NCI-H345 treated with DMSO at 0.1 percent for 48 hours (cell line): ENCODE measurements at regions not wholly inside any gene's neighbourhood (a gene's known extent, or its start where the extent isn't known, plus 50 kb on each side); places are given as distances from the start of the nearest gene placed in this dataset.
"Not testable (repeated sequence)": the region's sequence is repeated elsewhere in the genome, so short reads cannot be mapped to it uniquely, and the experiment has no call there.

Experiments used
- DNase-seq: peaks from one replicate; lab custom pipeline; 2025; ENCODE audit not compliant: unreplicated experiment; lab: John Stamatoyannopoulos, UW

DNA sequence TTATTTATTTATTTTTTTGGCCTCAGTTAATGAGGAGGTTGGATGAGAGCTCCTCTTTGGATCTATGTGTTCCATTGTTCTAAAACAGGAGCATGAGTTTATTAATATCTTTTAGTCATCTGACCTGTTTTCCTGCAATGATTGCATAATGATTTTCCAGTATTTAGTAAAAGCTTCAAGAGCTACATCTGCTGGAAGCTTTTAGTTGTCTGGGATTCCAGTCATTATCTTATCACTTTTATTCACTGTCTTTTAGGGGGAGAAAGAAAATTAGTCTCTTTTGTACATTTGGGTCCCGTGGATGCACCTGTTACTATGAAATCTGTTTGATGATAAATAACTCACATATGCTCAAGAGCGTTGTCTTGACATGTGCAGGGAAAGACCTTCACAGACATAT, 1270.0 kb downstream of the ROBO1 start:
- DNase-seq, result peak; percentile 77

DNA sequence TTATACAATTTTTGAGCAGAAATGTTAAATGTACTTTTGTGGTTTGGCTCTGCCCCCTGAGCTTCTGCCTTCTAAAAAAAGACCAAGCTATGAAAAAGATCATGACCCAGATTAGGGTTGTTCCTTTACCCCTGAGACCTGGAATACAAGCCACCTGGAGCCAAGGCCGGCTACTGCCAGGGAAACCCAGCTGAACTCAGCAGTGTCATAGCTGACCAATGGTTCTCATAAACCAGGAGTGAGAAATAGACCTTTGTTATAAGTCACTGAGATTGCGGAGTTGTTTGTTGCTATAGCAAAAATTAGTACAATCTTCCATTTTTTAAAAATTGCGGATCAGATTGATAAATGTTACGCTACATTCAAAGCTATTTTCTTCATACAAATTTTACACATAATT, 1261.7 kb downstream of the ROBO1 start:
- no peak for DNase-seq

DNA sequence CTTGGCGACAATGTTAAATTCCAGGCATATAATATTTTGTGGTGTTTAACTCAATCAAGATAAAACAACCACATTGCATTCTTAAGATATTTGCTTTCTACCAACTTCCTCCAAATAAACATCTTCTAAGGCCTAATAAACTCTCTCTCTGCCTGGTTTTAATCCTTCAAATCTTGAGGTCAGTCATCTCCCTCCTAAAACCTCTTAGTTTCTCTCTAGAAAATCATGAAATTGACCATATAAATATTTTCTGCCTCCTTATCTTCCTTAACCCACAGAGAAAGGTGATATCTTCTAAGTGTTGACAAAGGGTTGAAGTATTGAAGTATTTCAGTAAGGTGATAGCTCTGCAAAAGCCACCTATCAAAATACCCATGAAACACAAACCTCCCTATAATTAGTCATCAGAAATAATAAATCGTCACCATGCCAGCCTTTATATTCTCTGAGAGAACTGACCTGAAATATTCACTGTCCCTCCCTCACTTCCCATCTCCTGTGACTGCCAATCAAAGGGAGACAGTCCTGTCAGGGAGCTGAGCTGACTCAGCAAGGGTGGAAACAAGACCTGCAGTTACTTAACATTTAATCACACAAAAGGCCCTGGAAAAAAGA, 1261.1 kb downstream of the ROBO1 start:
- DNase-seq, result no peak

DNA sequence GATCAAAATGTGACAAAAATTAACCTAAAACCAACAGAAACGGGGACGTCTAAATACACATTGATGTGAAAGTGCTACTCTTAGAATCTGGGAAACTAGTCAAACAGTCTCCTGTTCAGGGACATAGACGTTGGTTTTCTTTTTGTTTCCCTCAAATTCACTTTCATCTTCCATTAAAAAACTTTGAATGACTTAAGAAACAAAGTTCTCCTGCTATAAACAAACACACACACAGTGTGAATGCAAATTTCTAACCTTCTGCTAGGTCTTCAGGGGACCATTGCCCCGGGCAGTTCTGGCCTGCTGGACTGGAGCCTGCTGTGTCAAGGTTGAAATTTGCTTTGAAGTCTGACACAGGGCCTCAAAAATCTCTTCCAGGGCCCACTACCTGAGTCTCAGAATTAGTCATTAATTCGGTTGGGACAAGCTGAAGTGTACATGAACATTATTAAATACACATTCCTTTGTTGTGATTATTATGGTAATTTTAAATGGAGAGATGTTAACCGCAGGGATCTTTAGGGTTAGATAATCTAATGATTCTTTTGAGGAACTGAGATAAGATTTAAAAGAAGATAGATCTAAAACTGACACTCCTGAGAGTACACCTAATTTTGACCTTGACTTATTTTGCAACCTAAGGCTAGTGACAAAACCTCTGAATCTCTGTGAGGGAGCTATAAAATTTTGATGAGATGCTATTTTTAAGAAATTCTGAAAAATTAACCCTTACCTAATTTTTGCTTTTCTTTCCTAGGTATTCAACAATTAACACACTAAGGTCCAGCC, 1260.4 kb downstream of the ROBO1 start:
- DNase-seq, result no peak

DNA sequence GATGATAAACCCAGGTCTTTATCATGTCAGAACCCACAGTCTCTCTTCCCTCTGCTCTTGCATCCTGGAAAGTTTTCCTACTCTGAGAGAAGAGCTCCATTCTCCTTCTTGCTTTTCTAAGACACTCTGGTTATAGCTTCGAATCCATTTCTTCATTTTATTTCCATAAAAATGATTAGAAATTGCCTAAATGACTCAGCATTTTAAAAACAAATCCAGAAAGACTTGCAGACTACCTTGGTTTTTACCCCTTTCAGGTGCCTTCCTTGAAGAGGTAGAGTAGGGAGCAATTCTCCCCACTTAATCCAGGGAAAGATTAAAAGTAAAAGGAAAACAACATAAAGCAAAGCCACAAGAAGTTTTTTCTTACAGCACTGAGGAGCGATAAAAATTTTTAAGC, 1256.0 kb downstream of the ROBO1 start:
- DNase-seq, result no peak

DNA sequence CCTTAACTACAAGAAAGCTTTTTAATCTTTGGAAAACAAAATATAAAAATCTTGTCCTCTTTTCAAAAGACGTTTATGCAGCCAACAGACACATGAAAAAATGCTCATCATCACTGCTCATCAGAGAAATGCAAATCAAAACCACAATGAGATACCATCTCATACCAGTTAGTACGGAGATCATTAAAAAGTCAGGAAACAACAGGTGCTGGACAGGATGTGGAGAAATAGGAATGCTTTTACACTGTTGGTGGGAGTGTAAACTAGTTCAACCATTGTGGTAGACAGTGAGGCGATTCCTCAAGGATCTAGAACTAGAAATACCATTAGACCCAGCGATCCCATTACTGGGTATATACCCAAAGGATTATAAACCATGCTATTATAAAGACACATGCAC, 1255.0 kb downstream of the ROBO1 start:
- DNase-seq, result not testable (repeated sequence)

DNA sequence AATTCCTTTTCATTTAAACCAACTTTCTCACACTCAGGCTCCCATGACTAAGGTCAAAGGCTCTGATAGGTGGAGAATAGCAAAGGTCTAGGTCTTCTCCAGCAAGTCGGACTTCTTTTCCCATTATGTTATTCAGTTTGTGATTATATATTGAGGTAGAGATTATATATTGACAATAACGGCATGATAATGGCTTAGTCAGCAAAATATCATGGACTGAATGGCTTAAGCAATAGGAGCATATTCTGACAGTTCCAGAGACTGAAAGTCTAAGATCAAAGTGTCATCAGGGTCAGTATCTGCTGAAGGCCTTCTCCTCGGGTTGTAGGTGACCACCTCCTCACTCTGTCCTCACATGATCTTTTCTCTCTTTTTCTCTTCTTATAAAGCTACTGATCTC, 1251.4 kb downstream of the ROBO1 start:
- DNase-seq, result no peak

DNA sequence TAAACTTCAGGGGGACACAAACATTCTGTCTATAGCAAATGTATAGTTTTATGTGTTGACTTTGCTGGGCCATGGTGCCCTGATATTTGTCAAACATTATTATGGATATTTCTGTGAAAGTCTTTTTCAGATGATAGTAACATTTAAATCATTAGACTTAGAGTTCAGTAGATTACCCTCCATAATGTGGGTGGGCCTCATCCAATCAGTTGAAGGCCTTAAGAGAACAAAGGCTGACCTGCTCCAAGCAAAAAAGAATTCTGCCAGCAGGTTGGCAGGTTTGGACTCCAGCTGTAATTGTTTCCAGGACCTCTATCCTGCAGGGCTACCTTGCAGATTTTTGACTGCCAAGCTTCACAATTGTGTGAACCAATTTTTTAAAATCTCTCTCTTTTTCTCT, 1250.9 kb downstream of the ROBO1 start:
- no peak for DNase-seq

DNA sequence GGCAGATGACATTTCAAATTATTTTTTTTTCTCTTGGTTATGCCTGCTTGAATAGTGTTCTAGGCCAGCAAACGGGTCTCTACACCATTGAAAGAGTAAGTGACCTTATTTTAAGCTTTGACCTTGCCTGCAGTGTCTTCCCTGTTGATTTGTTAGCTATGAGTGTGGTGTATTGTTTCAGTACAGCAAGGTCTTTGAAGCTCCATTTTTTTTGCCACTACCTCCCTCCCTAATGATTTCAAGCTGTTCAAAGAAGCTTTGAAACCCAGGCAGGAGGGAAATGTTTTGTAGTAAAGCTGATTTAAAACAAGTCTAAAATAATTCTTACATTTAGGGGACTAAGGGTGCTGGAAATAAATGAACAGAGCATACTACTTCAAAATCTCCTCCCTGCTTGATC, 1249.8 kb downstream of the ROBO1 start:
- no peak for DNase-seq

DNA sequence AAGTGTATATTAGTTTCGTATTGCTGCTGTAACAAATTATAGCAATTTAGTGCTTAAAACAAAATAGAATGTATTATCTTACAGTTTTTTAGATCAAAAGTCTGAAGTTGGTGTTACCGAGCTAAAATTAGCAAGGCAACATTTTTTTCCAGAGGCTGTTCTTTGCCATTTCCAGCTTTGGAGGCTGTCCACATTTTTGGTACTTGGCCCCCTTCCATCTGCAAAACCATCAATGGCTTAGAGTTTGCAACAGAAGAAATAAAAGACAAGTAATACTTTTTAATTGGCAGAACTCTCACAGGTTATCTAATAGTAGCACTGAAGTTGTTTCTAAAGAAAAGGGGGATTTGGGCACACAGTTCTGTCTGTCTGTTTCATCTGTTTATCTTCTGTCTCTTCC, 1248.5 kb downstream of the ROBO1 start:
- DNase-seq, result no peak

DNA sequence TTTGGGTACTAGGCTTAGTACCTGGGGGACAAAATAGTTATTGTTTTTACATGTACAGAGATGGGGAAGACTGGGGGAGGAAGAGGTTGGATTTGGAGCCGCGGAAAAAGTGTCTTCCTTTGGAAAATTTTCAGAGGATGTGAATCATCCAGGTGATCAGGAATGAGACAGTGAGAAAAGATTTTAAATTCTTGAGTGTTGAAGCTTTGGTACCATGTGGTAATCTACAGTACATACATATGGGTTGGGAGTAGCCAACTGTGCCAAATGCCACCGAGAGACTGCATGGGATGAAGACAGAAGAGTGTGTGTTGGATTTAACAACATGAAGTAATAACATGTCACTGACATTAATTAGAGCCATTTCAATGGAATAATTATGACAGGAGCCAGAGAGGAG, 1238.2 kb downstream of the ROBO1 start:
- no peak for DNase-seq

DNA sequence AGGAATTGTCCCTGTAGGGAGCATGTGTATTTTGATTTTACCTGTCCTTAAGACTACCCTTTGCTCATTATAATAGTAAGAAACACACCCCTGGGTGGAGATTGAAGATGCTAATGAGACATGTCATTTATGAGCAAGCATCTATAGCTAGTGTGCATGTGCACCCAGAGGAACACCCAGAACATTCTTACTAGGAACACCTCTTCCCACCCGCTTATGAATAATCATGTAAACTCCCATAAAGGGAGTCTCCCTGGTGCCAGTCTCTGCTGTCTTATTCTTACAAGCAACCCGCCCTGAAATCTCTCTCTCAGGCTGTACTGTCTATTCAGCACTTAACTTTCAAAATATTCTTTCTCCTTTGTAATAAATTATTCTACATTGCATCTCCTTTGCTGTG, 1227.3 kb downstream of the ROBO1 start:
- DNase-seq, result no peak

DNA sequence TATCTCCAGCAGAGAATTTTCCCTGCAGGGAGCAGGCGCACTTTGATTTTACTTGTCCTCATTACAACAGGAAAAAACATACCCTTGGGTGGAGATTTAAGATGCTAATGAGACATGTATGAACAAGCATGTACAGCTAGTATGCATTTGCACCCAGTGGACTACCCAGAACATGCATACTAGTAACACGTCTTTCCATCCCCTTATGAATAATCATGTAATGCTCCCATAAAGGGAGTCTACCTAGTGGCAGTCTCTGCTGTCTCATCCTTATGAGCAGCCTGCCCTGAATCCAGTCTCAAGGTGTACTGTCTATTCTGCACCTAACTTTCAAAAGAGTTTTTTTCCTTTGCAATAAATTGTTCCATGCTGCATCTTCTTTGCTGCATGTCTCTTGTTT, 1222.0 kb downstream of the ROBO1 start:
- DNase-seq, result no peak
